Mucosa of stomach (tissue), 1 donor: ENCODE measurements at regions not wholly inside any gene's neighbourhood (a gene's known extent, or its start where the extent isn't known, plus 50 kb on each side); places are given as distances from the start of the nearest gene placed in this dataset.

Experiments
- H3K27me3 ChIP-seq: one replicate; pipeline ENCODE4 v1.7.0; 2013; ENCODE audit warnings: mild to moderate bottlenecking, low read length; ENCODE audit not compliant: control insufficient read depth, insufficient read depth
- H3K36me3 ChIP-seq: one replicate; pipeline ENCODE4 v1.7.0; 2013; ENCODE audit warnings: low read length; ENCODE audit not compliant: control insufficient read depth, insufficient read depth
- H3K4me1 ChIP-seq: one replicate; pipeline ENCODE4 v1.7.0; 2013; ENCODE audit warnings: mild to moderate bottlenecking, low read length; ENCODE audit not compliant: control insufficient read depth, insufficient read depth
- H3K4me3 ChIP-seq: one replicate; pipeline ENCODE4 v1.7.0; 2013; ENCODE audit warnings: low read length
- H3K9ac ChIP-seq: one replicate; pipeline ENCODE4 v1.7.0; 2013; ENCODE audit warnings: mild to moderate bottlenecking, low read length, moderate library complexity
- H3K9me3 ChIP-seq: one replicate; pipeline ENCODE4 v1.7.0; 2013; ENCODE audit warnings: mild to moderate bottlenecking, low read length, moderate library complexity; ENCODE audit not compliant: control insufficient read depth
- donor health status: Pancreatic carcinoma.

GRCh38 chr13:106836186-106836802, 268.4 kb upstream of the ARGLU1 start:
- H3K27me3 ChIP-seq: no peaks in the 10 kb centered on the region
- H3K9me3 ChIP-seq: no peaks in the 10 kb centered on the region
- no peaks in the 10 kb centered on the region for H3K36me3 ChIP-seq
- H3K4me3 ChIP-seq: no peak overlapping the region
- H3K9ac ChIP-seq: no peak overlapping the region
- H3K4me1 ChIP-seq: no peaks in the 10 kb centered on the region

GRCh38 chr13:106835477-106835876, 267.5 kb upstream of the ARGLU1 start:
- no peaks in the 10 kb centered on the region for H3K36me3 ChIP-seq
- no peaks in the 10 kb centered on the region for H3K27me3 ChIP-seq
- no peaks in the 10 kb centered on the region for H3K9me3 ChIP-seq
- no peak overlapping the region for H3K9ac ChIP-seq
- H3K4me1 ChIP-seq: no peaks in the 10 kb centered on the region
- no peak overlapping the region for H3K4me3 ChIP-seq

- no peak overlapping the region for H3K9ac ChIP-seq
- H3K4me1 ChIP-seq: no peaks in the 10 kb centered on the region
Observed at GRCh38 chr13:106821979-106822378, 254.0 kb upstream of the ARGLU1 start.

GRCh38 chr13:106819413-106820180, 251.7 kb upstream of the ARGLU1 start:
- H3K4me1 ChIP-seq: no peaks in the 10 kb centered on the region
- no peaks in the 10 kb centered on the region for H3K36me3 ChIP-seq
- no peaks in the 10 kb centered on the region for H3K27me3 ChIP-seq
- H3K9ac ChIP-seq: no peak overlapping the region
- no peak overlapping the region for H3K4me3 ChIP-seq
- no peaks in the 10 kb centered on the region for H3K9me3 ChIP-seq

More at GRCh38 chr13:106821979-106822378, 254.0 kb upstream of the ARGLU1 start:
- H3K4me3 ChIP-seq: no peak overlapping the region
- H3K27me3 ChIP-seq: no peaks in the 10 kb centered on the region
- no peaks in the 10 kb centered on the region for H3K9me3 ChIP-seq
- no peaks in the 10 kb centered on the region for H3K36me3 ChIP-seq

GRCh38 chr13:106818971-106819370, 251.0 kb upstream of the ARGLU1 start:
- Histone ChIP-seq H3K36me3 (no peaks in the 10 kb centered on the region), H3K4me3 (no peak overlapping the region), H3K4me1 (no peaks in the 10 kb centered on the region), H3K9ac (no peak overlapping the region), H3K9me3 (no peaks in the 10 kb centered on the region), H3K27me3 (no peaks in the 10 kb centered on the region)

DNA sequence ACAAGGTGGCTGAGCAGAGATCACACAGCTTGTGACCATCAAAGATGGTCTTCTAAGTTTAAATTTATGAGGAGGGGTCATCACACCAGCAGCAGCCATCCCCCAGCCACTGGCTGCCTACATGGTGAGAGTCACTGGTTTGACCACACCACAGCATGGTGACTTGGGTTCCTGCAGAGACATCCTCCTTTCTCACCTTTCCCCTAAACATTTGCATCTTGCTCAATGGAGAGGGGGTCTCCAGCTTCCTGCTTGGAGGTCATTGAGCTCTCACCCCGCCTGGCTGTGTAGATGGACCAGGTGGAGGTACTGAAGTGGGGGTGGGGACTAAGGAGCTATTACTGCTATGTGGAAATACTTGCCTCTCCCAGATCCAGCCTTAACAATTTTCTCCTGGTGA, 247.6 kb upstream of the ARGLU1 start:
- no peaks in the 10 kb centered on the region for H3K4me1 ChIP-seq
- H3K9ac ChIP-seq: no peak overlapping the region
- no peaks in the 10 kb centered on the region for H3K27me3 ChIP-seq
- no peaks in the 10 kb centered on the region for H3K9me3 ChIP-seq
- no peaks in the 10 kb centered on the region for H3K36me3 ChIP-seq
- H3K4me3 ChIP-seq: no peak overlapping the region

DNA sequence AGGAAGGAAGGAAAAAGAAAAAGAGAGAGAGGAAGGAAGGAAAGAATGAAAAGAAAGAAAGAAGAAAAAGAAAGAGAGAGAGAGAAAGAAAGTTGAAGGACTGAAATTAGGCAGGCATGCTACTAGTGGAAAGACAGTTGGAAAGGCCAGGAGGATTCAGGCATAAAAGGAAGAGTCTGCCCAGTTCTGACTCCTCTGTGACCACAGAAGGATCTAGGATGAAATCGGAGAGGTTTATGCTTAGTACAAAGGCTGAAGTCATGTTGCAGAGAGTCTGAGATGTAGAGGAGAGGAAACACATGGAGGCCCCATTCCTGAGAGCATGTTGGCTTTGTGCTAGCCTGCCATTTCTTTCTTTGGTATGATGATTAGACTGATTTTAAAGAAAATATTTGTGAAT, 246.5 kb upstream of the ARGLU1 start:
- Histone ChIP-seq H3K4me1 (no peaks in the 10 kb centered on the region), H3K4me3 (no peak overlapping the region), H3K27me3 (no peaks in the 10 kb centered on the region), H3K36me3 (no peaks in the 10 kb centered on the region), H3K9ac (no peak overlapping the region), H3K9me3 (no peaks in the 10 kb centered on the region)

DNA sequence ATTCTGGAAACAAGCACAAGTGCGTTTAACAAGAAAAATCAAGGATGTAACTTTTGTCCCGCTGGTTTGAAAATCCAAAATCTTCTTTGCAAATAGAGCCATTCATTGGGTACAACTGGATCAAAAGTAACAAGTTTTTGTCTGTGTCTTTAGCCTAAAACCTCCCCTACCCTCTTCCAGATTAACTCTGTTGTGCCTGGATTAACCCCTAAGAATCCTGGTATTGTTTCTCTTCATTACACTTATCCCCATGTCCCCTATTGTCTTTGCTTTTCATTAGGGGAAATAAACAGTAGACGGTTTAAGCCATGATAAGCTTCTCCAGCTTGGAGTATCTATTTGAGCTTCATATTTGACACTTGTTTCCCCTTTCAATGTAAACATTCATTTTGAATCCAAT, 242.1 kb upstream of the ARGLU1 start:
- H3K4me1 ChIP-seq: no peaks in the 10 kb centered on the region
- no peak overlapping the region for H3K4me3 ChIP-seq
- H3K36me3 ChIP-seq: no peaks in the 10 kb centered on the region
- H3K9ac ChIP-seq: no peak overlapping the region
- H3K27me3 ChIP-seq: no peaks in the 10 kb centered on the region
- no peaks in the 10 kb centered on the region for H3K9me3 ChIP-seq

GRCh38 chr13:106804991-106805390, 237.1 kb upstream of the ARGLU1 start:
- no peaks in the 10 kb centered on the region for H3K36me3 ChIP-seq
- H3K27me3 ChIP-seq: no peaks in the 10 kb centered on the region
- H3K9ac ChIP-seq: no peak overlapping the region
- no peak overlapping the region for H3K4me3 ChIP-seq
- H3K4me1 ChIP-seq: no peaks in the 10 kb centered on the region
- H3K9me3 ChIP-seq: no peaks in the 10 kb centered on the region

DNA sequence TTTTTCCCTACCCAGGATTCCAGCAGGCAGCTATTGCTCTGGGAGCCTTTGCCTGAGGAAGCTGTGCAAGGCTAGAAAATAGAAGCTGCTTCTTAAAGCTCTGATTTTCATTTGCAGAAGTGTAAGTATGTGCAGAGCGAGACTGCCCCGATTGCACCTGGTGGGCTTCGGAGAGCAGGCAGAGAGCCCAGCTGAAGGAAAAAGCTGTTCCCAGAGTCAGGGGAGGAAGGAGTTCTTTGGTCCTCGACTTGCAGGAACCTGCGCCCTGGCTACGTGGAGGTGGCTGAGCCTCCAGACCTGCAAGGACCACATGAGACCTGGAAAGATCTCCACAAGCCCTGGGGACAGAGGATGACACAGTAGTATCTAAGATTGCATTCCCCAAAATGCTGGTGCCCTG, 235.0 kb upstream of the ARGLU1 start:
- H3K4me3 ChIP-seq: no peak overlapping the region
- H3K4me1 ChIP-seq: no peaks in the 10 kb centered on the region

GRCh38 chr13:106799781-106800335, 231.9 kb upstream of the ARGLU1 start:
- no peak overlapping the region for H3K9ac ChIP-seq
- no peaks in the 10 kb centered on the region for H3K9me3 ChIP-seq
- H3K4me3 ChIP-seq: no peak overlapping the region
- H3K27me3 ChIP-seq: no peaks in the 10 kb centered on the region
- no peaks in the 10 kb centered on the region for H3K36me3 ChIP-seq
- H3K4me1 ChIP-seq: no peaks in the 10 kb centered on the region

More for the DNA sequence above, 235.0 kb upstream of the ARGLU1 start:
- no peaks in the 10 kb centered on the region for H3K9me3 ChIP-seq
- no peaks in the 10 kb centered on the region for H3K36me3 ChIP-seq
- no peaks in the 10 kb centered on the region for H3K27me3 ChIP-seq
- H3K9ac ChIP-seq: no peak overlapping the region

- Histone ChIP-seq H3K4me3 (no peak overlapping the region), H3K4me1 (no peaks in the 10 kb centered on the region)
Observed at GRCh38 chr13:106797081-106797640, 229.2 kb upstream of the ARGLU1 start.

More at GRCh38 chr13:106797081-106797640, 229.2 kb upstream of the ARGLU1 start:
- Histone ChIP-seq H3K9me3 (no peaks in the 10 kb centered on the region), H3K27me3 (no peaks in the 10 kb centered on the region), H3K9ac (no peak overlapping the region), H3K36me3 (no peaks in the 10 kb centered on the region)
